Vagina (tissue), 2 donors: ENCODE measurements at regions not wholly inside any gene's neighbourhood (a gene's known extent, or its start where the extent isn't known, plus 50 kb on each side); places are given as distances from the start of the nearest gene placed in this dataset.

ENCODE experiments used
- CTCF ChIP-seq, 3 experiments: fragments of 450-650 bp in 2 of 3; fragments of 200-600 bp in 1 of 3; sonication (generic) in 1 of 3; IDR thresholded peaks; one replicate each; pipeline ENCODE4 v1.5.1; 2017 to 2019; ENCODE audit warnings: antibody characterized with exemption in 3 of 3, mild to moderate bottlenecking in 2 of 3, moderate library complexity in 2 of 3
- POLR2A ChIP-seq, 2 donors: fragments of 450-650 bp; IDR thresholded peaks; one replicate each; pipeline ENCODE4 v1.6.1; 2017; ENCODE audit warnings: antibody characterized with exemption in 2 of 2, mild to moderate bottlenecking in 2 of 2, moderate library complexity in 2 of 2
- POLR2AphosphoS5 ChIP-seq, 2 donors: sonication (generic); formaldehyde crosslinking; IDR thresholded peaks; one replicate each; pipeline ENCODE4 v1.9.0; 2017; ENCODE audit warnings: antibody characterized with exemption in 2 of 2, mild to moderate bottlenecking in 2 of 2, low read depth in 1 of 2; ENCODE audit not compliant: insufficient read depth in 1 of 2

- TF ChIP-seq CTCF (IDR thresholded peaks at IDR 0.05) = no peak
- no peak for TF ChIP-seq POLR2A (IDR thresholded peaks at IDR 0.05)
- no peak for TF ChIP-seq POLR2AphosphoS5 (IDR thresholded peaks at IDR 0.05; ENCODE audit: insufficient read depth in 1 of 2, low read depth in 1 of 2)
These were observed 283.2 kb upstream of the ROBO1 start for GRCh38 chr3:80050826-80051601.
